HG03439 (cell line): ENCODE measurements at regions not wholly inside any gene's neighbourhood (a gene's known extent, or its start where the extent isn't known, plus 50 kb on each side); places are given as distances from the start of the nearest gene placed in this dataset.
"Not testable (repeated sequence)": the region's sequence is repeated elsewhere in the genome, so short reads cannot be mapped to it uniquely, and the experiment has no call there.

ENCODE experiments used
- ATAC-seq: cut with Tn5 transposase; IDR thresholded peaks from one replicate; pipeline ENCODE4 v1.9.1; 2021; ENCODE audit warnings: mild to moderate bottlenecking, moderate library complexity; ENCODE audit not compliant: unreplicated experiment

DNA sequence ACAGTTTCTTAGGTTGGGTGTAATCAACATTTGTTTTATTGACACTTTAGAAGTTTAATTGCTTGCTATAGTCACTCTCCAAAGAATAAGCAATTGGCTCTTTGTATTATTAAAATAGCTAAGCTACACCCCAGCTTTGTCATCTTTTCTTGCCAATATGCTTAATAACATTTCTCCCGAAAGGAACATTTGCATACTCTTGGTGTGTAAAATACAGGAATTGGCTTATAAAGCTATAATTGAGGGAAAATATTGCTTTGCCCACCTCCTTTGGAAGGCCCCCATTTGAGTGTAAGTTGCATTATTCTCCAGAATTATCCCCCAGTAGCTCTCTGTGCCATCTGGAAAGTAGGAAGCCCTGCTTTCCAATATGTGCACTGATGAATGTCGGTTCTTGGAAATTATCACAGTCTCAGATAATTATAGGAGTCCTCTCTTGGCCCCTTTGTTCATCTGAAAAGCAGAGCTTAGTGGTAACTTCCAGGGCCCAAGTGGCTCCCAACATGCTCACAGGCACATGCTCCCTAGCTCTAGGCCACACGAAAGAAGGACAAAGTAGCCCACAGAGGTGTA is 92.4 kb upstream of the B3GAT2 start:
- no peak for ATAC-seq

DNA sequence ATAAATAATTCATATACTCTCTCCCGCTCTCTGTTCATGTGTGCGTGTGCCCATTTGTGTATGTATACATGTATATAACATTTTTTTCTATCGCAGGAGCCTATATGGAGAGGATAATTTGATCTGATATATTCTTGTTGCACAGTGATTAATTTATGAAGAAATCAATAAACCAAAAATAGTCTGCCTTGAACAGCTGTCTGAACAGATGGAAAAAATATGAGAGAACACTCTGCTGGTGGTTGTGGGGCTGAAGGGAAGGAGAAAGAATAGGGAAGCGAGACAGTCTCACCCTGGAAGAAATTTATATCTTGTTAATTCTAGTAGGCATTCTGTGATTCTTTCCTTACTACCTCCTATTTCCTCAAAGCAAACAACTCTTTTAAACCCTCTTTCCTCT is 96.6 kb upstream of the B3GAT2 start:
- ATAC-seq, result no peak

DNA sequence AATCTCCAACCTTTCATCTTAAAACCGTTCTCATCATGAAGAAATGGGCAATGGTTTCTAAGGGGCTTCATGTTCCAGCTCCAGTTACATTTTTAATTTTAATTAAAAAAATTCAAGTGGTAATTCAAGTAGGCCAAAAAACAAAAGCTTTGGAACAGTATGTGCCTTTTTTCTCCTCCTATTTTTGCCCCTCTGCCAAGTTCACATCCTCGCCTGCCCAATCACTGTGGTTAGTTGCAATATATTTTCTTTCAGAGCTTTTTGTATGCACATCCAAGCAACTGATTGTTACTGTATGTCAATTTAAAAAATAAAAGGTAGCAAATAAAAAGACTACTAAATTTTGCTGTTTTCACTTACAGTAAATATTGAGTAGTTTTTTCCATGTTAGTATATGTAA is 99.8 kb upstream of the B3GAT2 start:
- ATAC-seq, result no peak

DNA sequence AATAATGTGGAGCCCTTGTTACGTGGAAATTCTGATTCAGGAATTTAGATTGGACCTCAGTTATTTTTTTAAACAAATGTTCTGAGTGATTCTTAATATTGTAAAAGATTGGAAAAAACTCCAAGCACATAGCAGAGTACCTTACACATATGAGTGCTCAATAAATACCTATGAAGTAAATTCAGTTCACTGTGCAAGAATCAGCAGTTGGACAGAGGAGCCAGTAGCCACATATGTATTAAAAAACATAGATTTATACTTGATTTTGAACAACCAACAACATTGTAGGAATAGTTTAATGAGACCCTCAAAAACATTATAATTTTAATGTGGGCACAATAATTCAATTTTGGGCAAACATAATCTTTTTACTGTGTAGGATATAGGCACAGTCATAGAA is 109.3 kb upstream of the B3GAT2 start:
- ATAC-seq, result no peak

DNA sequence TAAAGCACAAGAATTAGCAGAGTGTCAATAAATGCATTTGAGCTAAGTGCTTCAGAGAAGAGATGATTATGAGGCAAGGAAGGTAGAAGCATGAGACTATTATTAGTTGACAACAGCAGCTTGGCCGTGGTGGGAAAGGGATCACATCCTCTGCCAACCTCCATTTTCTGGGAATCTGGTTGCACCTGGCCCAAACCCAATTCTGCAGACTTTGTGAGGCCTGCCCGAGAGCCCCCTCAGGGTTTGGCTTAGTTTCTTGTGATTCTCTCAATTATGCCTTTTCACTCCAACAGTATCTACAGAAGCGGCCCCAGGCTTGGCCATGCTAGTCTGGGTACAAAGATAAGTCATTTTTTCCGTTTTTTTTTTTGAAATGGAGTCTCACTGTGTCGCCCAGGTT is 111.0 kb upstream of the B3GAT2 start:
- no peak for ATAC-seq

DNA sequence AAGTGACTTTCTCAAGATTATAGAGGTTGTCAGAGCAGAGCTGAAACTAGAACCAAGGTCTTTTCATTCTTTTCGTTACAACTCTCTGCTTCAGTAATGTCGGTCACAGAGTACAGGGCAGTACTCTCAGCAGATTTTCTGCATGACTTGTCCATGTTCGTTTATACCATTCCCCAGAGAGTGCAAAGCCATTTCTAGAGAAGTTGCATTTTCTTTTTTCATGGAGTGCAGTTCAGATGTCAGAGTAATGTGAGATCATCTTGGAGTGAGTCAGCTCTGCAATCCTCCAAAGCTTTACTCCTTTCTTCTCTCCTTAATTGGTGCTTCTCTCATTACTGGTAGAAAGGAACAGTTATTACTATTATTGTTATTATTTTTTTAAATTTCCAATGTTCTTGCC is 115.6 kb upstream of the B3GAT2 start:
- no peak for ATAC-seq

DNA sequence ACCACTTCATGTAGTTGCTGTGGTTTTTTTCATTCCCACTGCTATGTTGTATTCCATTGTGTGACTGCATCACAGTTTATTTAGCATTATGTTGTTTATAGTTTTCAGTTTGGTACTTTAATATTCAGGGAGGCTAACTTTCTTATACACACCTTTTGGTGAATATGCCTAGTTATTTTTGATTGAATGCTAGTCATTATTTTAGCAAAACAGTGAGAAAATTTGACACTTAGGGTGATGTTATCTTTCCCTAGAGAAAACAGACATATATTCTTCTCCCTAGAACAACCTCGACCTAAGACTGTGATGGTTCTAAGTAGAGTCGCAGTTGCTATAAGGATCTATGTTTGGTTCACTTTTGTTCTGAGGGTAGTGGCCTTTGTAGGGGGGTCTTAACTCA is 120.8 kb upstream of the B3GAT2 start:
- ATAC-seq, result no peak

DNA sequence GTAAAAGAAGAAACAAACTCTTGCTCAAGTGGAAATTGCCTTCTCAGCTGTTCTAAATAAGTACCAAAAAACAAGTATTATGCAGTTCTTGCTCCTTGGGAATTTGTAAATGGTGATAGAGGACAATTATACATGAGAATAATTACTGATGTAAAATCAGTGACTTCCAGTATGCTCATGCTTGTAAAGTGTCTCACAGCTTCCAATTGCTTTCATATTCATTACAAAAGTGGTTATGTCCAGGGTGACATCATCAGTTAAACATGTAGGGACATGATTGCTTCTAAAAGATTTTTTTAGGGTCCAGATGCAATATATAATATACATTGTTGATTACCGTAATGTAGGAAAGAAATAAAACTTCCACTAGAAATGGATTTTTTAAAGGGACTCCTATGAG is 122.8 kb upstream of the B3GAT2 start:
- no peak for ATAC-seq

DNA sequence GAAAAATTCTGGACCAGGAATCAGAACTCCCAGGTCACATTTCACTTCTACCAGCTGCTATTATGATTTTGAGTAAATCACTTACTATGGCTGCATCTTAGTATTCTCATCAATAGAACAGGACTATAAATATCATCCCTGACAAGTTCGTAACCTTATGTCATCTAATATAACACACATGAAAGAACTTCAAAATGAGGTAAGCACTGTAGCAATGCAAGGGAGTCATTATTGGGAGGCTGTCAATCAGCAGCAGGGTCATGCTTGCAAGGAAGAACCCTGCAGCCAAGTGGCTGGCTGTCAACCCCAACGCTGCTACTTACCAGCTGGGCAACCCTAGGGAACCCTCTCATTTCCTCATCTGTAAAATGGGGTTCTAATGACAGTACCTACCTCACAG is 123.3 kb upstream of the B3GAT2 start:
- ATAC-seq, result no peak

DNA sequence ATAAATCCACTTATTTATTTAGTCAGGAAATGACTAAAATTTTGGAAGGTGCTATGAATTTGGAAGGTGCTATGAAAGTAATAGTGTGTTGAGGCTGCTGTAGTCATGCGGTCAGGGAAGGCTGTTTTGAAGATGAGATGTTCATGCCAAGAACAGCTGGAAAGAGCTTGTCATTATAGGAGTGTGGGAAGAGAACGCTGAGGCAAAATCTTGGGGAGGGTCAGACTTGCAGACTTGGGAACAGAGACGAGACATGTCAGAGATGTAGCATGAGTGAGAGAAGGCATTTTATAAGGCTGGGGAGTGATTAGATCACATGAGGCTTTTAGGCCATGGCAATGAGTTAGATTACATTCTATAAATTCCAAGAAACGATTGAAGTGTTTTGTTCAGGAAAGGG is 124.0 kb upstream of the B3GAT2 start:
- no peak for ATAC-seq

DNA sequence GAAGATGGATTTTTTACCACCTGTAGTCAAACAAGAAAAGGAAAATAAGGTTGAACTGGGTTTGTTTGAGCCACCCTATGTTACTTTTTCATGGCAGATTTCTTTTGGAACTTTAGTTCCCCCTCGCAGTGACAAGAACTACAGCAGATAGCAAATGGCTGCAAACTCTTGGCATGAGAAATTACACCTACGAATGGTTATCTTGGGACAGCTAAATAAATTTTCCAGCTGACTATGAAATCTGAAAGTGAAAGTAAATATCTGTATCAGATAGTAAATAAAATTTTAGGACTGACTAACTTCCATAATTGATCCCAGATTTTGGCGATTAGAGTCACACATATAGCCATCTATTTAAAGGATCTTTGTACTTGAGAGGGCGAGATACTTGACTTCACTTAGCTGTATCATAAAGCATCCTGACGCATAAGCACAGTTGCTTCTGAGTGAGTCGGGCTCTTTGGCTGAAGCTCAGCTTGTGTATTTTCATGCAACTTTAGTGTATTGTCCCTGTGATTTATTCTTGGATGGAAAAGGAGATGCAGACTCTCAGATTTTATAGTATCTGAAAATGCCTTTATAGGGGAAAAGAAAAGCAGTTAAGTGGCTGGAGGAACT is 125.3 kb upstream of the B3GAT2 start:
- no peak for ATAC-seq

DNA sequence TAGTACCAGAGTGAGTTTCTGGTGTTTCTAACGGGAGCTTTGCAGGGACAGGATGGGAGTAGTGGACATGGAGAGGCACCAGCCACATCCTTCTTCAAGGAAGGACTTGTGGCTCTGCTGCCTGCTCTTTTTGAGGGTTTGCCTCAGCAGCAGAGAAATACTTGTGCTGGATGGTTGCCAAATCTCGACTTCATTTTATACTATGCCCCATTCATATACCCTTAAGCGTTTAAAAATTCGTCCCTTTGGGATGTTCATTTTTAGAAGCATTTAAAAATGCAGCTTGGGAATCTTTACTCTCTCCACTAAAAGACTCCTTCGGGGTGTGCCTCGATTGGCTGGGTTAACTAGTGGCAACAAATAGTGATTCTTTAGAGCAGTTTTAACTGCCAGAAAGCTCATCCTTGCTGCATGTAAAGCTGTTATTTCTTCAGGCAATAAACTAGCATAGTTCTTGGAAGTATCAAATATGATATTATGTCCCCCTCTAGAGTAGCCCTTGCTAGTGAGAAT is 126.5 kb upstream of the B3GAT2 start:
- no peak for ATAC-seq

DNA sequence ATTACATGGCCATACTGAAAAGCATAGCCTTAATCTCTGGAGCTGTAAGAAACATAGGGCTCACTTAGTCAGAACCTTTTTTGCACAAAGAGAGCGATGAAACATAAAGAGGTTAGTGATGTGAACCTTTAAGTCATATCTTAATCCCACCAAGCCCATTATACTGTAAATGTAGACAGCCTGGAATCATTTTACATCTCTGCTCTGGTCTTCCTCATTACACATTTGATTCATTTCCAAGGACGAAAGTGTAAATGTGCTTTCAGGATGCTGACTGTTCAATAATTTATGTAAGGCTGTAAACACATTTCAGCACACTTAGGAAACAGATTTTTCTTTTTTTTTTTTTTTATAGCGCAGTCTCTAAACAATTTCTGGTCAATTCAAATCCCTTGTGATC is 131.3 kb upstream of the B3GAT2 start:
- no peak for ATAC-seq

DNA sequence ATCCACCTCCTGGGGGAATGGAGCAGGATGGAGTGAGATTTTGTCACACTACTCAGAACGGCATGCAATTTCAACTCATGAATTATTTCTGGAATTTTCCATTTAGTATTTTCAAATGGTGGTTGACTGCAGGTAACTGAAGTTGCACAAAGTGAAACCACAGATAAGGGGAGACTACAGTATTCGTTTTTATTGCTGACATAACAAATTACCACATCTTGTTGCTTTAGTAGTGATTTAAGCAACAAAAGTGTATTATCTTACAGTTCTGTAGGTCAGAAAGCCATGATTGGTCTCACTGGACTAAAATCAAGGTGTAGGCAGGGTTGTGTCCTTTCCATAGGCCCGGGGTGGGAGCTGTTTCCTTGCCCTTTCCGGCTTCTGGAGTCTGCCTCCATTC is 133.4 kb upstream of the B3GAT2 start:
- ATAC-seq, result no peak

DNA sequence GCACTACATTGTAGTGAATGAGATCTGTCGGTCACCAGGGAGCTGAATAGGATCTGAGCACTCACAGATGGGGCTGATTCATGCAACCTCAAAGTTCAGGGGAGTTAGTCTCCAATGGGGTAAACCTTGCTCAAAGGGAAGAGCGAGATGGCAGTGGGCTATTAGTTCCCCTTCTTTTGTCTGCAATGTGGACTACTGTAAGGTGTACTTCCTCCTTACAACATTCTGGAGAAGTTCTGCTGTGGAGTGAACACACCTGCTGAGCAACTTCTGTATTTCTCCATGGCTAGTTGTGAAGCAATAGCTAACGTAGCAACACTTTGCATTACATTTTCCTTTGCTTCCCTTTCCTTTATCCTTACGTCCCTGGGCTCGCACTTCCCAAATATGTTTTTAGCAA is 134.3 kb upstream of the B3GAT2 start:
- no peak for ATAC-seq

DNA sequence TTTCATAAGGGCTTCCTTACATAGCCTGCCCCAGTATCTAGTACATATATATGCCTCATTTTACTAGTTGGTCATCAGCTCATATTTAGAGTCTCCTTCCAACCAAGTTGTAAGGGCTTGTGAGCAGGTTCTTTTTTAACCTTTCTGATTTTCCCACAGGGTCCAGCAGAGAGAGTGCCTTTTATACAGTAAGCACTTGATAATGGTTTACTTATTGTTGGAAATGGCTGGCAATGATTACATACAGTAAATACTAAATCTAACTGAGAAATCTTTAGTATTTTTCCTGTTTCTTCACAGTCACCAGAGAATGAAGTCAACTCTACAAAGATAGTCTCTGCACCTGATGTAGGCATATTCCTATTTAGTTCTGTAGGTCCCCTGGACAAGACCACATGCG is 135.1 kb upstream of the B3GAT2 start:
- no peak for ATAC-seq

DNA sequence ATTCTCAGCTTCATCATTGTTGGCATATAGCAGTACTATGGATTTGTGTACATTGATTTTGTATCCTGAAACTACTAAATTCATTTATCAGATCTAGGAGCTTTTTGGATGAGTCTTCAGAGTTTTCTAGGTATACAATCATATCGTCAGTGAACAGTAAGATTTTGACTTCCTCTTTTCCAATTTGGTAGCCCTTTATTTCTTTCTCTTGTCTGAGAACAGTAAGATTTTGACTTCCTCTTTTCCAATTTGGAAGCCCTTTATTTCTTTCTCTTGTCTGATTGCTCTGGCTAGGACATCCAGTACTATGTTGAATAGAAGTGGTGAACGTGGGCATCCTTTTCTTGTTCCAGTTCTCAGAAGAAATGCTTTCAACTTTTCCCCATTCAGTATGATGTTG is 140.4 kb upstream of the B3GAT2 start:
- ATAC-seq, result not testable (repeated sequence)

DNA sequence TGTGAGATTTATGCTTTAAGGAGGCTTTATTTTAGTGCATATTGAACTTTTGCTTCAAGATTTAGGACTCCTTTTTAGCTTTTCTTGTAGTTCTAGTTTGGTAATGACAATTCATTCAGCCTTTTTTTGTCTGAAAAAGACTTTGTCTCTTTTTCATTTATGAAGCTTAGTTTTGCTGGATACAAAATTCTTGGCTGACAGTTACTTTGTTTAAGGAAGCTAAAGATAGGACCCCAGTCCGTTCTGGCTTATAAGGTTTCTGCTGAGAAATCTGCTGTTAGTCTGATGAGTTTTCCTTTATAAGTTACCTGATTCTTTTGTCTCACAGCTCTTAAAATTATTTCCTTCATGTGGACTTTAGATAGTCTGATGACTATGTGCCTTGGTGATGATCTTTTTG is 142.8 kb upstream of the B3GAT2 start:
- ATAC-seq, result no peak

DNA sequence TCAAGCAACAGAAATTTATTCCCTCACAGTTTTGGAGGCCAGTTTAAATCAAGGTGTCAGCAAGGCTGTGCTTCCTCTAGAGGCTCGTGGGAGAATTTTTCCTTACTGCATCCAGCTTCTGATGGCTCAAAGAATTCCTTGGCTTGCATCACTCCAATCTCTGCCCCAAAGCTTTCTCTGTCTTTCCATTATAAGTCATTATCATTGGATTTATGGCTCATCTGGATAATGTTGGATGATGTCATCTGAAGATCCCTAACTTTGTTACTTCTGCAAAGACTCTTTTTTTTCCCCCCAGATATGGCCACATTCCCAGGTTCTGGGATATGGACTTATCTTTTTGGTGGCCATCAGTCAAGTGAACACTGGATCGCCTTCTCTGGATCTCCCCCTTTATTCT is 146.3 kb upstream of the B3GAT2 start:
- ATAC-seq, result no peak

DNA sequence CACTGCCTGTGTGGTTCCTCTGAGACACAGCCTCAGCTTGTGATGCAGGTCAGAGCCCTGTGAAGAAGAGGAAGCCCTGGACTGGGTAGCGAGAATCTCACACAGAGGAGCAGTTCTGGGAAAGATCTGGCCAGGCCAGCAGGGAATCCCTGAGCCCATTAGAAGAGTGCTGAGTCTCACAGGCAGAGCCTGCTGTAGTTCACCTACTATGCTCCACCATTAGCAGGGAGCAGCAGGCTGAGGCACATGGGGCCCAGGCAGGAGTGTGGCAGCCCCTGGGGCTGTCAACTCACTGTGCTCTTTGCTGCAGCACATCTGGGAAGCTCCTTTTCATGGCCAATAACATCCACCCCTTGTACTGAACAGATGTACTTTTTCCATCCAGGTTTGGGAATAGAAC is 146.8 kb upstream of the B3GAT2 start:
- ATAC-seq, result no peak

DNA sequence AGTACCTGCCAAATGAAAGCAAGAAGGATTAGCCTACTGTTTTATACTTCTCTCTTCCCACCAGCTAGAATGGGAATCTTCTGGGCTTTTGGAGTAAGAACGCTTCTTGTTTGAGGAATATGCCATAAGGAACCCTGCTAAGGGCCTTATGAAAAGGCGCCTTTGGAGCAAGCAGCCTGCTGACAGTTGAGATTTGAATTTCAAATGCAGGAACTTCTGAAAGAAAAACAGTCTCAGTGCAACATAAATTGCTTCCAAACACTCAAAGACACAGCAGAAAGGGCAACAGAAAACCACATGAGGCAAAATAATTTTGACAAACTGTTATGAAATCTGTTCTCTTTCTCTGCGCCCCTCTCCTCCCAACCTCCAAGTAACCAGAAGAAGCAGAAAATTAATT is 149.4 kb upstream of the B3GAT2 start:
- no peak for ATAC-seq

DNA sequence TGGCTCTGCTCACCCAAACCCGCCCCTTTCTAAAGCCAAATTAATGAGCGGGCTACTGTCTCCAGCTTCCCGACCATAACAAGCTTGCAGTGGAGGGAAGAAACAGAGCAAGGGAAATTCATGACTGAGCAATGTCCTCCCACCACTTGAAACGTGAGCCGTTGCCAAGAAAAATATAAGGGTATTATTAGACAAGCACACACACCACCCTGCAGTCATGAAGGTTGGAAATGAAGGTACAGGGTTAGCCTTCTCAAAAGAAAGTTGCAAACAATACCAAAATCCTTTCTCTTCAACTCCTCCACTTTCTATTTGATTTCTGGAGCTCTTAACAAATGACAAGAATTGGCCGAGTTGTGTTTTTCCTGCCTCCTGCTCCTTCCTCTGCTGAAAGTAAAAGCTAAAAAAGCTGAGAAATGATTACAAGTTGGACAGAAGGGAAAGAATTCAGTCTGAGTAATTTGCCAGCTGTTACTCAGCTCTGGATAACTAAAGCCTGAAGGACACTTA is 151.1 kb upstream of the B3GAT2 start:
- no peak for ATAC-seq

DNA sequence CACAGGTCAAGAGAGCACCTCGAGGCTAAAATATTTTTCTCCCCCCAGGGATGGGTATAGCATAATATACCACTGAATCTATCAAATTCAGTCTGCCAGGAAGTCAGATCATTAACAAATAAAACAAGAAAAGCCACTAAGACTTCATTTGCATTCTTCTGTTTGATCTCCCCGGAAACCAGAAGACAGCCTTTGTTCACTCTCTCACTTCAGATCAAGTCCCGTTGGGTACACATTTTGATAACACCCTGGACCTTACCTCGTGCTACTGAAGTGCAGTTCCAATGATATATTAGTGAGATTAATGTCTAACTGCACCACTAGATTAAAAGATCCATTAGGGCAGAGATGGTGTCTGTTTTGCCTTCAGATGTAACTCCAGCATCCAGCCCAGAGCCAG is 157.7 kb upstream of the B3GAT2 start:
- no peak for ATAC-seq
